NB4 (cell line): ENCODE measurements at regions not wholly inside any gene's neighbourhood (a gene's known extent, or its start where the extent isn't known, plus 50 kb on each side); places are given as distances from the start of the nearest gene placed in this dataset.

Source experiments
- POLR2A ChIP-seq: IDR thresholded peaks from 2 replicates; pipeline ENCODE4 v1.6.1; 2011; ENCODE audit warnings: mild to moderate bottlenecking; ENCODE audit not compliant: insufficient read length; ENCODE audit errors: extremely low read depth
- TF ChIP-seq, protein P1 (sequence below): IDR thresholded peaks from one replicate; pipeline ENCODE4 v1.5.1; 2012; ENCODE audit warnings: low read depth, low read length
- TF ChIP-seq, protein P2 (sequence below): IDR thresholded peaks from 2 replicates; pipeline ENCODE4 v1.6.1; 2011; ENCODE audit warnings: low read depth, low read length

DNA sequence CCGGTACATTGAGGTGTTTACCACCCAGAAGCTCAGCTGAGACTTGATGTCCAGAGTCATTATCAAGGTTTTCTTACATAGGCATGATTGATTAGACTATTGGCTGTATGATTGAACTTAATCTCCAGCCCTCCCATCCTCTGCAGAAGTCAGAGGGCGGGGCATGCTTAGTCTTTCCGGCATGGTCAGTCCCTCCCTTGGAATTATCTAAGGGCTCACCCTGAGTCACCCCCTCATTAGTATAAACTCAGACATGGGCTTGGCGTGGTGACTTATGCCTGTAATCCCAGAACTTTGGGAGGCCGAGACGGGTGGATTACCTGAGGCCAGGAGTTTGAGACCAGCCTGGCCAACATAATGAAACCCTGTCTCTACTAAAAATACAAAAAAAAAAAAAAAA, 243.9 kb downstream of the VAPA start:
- TF ChIP-seq, protein P1, sequence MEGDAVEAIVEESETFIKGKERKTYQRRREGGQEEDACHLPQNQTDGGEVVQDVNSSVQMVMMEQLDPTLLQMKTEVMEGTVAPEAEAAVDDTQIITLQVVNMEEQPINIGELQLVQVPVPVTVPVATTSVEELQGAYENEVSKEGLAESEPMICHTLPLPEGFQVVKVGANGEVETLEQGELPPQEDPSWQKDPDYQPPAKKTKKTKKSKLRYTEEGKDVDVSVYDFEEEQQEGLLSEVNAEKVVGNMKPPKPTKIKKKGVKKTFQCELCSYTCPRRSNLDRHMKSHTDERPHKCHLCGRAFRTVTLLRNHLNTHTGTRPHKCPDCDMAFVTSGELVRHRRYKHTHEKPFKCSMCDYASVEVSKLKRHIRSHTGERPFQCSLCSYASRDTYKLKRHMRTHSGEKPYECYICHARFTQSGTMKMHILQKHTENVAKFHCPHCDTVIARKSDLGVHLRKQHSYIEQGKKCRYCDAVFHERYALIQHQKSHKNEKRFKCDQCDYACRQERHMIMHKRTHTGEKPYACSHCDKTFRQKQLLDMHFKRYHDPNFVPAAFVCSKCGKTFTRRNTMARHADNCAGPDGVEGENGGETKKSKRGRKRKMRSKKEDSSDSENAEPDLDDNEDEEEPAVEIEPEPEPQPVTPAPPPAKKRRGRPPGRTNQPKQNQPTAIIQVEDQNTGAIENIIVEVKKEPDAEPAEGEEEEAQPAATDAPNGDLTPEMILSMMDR, result no peak
- TF ChIP-seq, protein P2, sequence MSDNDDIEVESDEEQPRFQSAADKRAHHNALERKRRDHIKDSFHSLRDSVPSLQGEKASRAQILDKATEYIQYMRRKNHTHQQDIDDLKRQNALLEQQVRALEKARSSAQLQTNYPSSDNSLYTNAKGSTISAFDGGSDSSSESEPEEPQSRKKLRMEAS, result no peak
- no peak for TF ChIP-seq POLR2A
